GM12878 (cell line): ENCODE measurements at regions not wholly inside any gene's neighbourhood (a gene's known extent, or its start where the extent isn't known, plus 50 kb on each side); places are given as distances from the start of the nearest gene placed in this dataset.

Source experiments
- ATAC-seq: fragments of 200-7000 bp; cut with Tn5 transposase; 3 replicates; pipeline ENCODE4 v1.9.1; 2020; ENCODE audit warnings: mild to moderate bottlenecking, moderate library complexity
- BruUV-seq: library from RNA; stranded (reverse); fragments of 400-500 nt; replicated peaks from 2 replicates; lab custom pipeline; 2021; lab: Mats Ljungman, UMichigan
- CTCF ChIA-PET: fragments of 300-600 bp; sonication (Branson Sonifier 250); formaldehyde crosslinking; extraction: SDS; loops from one replicate; lab custom pipeline; 2021; ENCODE audit warnings: inconsistent platforms; lab: Yijun Ruan, JAX
- POLR2A ChIA-PET: fragments of 350-600 bp; formaldehyde crosslinking; extraction: SDS; loops from one replicate; lab custom pipeline; 2021; ENCODE audit warnings: inconsistent platforms; lab: Charles Lee
- RAD21 ChIA-PET: fragments of 300-600 bp; sonication (Branson Sonifier 250); formaldehyde crosslinking; loops from one replicate; lab custom pipeline; 2023; ENCODE audit warnings: antibody characterized with exemption; ENCODE audit not compliant: unreplicated experiment; lab: Charles Lee
- SMC1A ChIA-PET: fragments of 300-600 bp; sonication (Branson Sonifier 250); formaldehyde crosslinking; loops from one replicate; lab custom pipeline; 2023; ENCODE audit not compliant: unreplicated experiment, uncharacterized antibody; lab: Charles Lee
- DNase-seq: peaks from one replicate; pipeline ENCODE4 v3.0.0-alpha.2; 2011; ENCODE audit warnings: low read depth, low spot score
- FAIRE-seq: peaks from 3 replicates; lab custom pipeline; 2011; peaks lifted over from hg19 to GRCh38; lab: Jason Lieb, UNC
- H2AFZ ChIP-seq: 2 replicates; pipeline ENCODE4 v1.6.0; 2011; ENCODE audit warnings: low read depth, low read length, control low read depth; ENCODE audit not compliant: control insufficient read depth
- H3K27ac ChIP-seq: 2 replicates; pipeline ENCODE4 v1.5.1; 2011; ENCODE audit warnings: control low read depth; ENCODE audit not compliant: control insufficient read depth, insufficient read depth
- H3K27me3 ChIP-seq, 2 experiments: replicated peaks in 1 of 2; 2 replicates each; pipeline versions ENCODE4 v1.6.0 to v1.6.1; 2011; ENCODE audit warnings: low read length in 1 of 2; ENCODE audit not compliant: control insufficient read depth in 2 of 2, insufficient read depth in 2 of 2
- H3K36me3 ChIP-seq, 2 experiments: 2 replicates each; pipeline ENCODE4 v1.5.1; 2011; ENCODE audit warnings: low read length in 1 of 2; ENCODE audit not compliant: control insufficient read depth in 2 of 2, insufficient read depth in 2 of 2
- H3K4me1 ChIP-seq: 2 replicates; pipeline ENCODE4 v1.6.1; 2011; ENCODE audit warnings: mild to moderate bottlenecking, low read length, moderate library complexity, mixed read lengths; ENCODE audit not compliant: control insufficient read depth, insufficient read depth
- H3K4me2 ChIP-seq: 2 replicates; pipeline ENCODE4 v1.6.0; 2011; ENCODE audit warnings: control low read depth; ENCODE audit not compliant: control insufficient read depth, insufficient read depth
- H3K4me3 ChIP-seq: fragments of 200-600 bp; sonication (generic); 2 replicates; pipeline ENCODE4 v1.5.1; 2016
- H3K79me2 ChIP-seq: 2 replicates; pipeline ENCODE4 v1.6.0; 2011; ENCODE audit warnings: low read length; ENCODE audit not compliant: control insufficient read depth, insufficient read depth
- H3K9ac ChIP-seq: 2 replicates; pipeline ENCODE4 v1.8.0; 2011; ENCODE audit warnings: low read length, control low read depth, mixed read lengths; ENCODE audit not compliant: control insufficient read depth, insufficient read depth
- H3K9me3 ChIP-seq: replicated peaks from 3 replicates; pipeline ENCODE4 v1.5.1; 2011; ENCODE audit warnings: mild to moderate bottlenecking, low read length; ENCODE audit not compliant: control insufficient read depth, insufficient read depth
- H4K20me1 ChIP-seq: 2 replicates; pipeline ENCODE4 v1.6.0; 2011; ENCODE audit not compliant: control insufficient read depth, insufficient read depth
- FOS ChIP-seq: IDR thresholded peaks from 3 replicates; pipeline ENCODE4 v1.6.1; 2011; ENCODE audit warnings: borderline replicate concordance; ENCODE audit not compliant: insufficient read length; ENCODE audit errors: extremely low read depth
- FOXK2 ChIP-seq: fragments of 450-650 bp; IDR thresholded peaks from 2 replicates; pipeline ENCODE4 v1.6.1; 2017; ENCODE audit warnings: mild to moderate bottlenecking, moderate library complexity
- HDAC6 ChIP-seq: fragments of 200-600 bp; sonication (generic); IDR thresholded peaks from one replicate; pipeline ENCODE4 v1.8.0; 2017; ENCODE audit warnings: antibody characterized with exemption; ENCODE audit not compliant: unreplicated experiment
- IKZF1 ChIP-seq: fragments of 450-650 bp; conservative IDR thresholded peaks from 2 replicates; pipeline ENCODE4 v1.6.1; 2017; ENCODE audit warnings: antibody characterized with exemption, mild to moderate bottlenecking
- PAX5 ChIP-seq: IDR thresholded peaks from 2 replicates; pipeline ENCODE4 v1.6.1; 2011; ENCODE audit warnings: low read depth, low read length, borderline replicate concordance
- STAT1 ChIP-seq: fragments of 450-650 bp; conservative IDR thresholded peaks from 2 replicates; pipeline ENCODE4 v1.6.1; 2014; ENCODE audit warnings: antibody characterized with exemption, mild to moderate bottlenecking
- TBL1XR1 ChIP-seq: IDR thresholded peaks from 2 replicates; pipeline ENCODE4 v1.6.1; 2012; ENCODE audit warnings: low read depth, low read length, improper control_type of control experiment
- WGBS: methylation state at CpG from one replicate; pipeline ENCODE4 v1.1.6; 2016; ENCODE audit warnings: low lambda C conversion rate; ENCODE audit not compliant: insufficient replicate concordance, insufficient coverage; ENCODE audit errors: missing lambda C conversion rate; 5-methylcytosine and 5-hydroxymethylcytosine counted together
- in situ Hi-C: fragments of 300-500 bp; cut with MboI; formaldehyde crosslinking; loops from 9 replicates; pipeline ENCODE4 v1.14.3; 2018; ENCODE audit warnings: mixed read lengths
- intact Hi-C: fragments of 100-400 bp; cut with micrococcal nuclease; formaldehyde crosslinking; loops from one replicate; pipeline ENCODE4 v1.14.2; 2022; ENCODE audit not compliant: unreplicated experiment
- TF ChIP-seq, protein P1 (sequence below): fragments of 150-350 bp; IDR thresholded peaks from 2 replicates; pipeline ENCODE4 v1.6.1; 2014; ENCODE audit warnings: mild to moderate bottlenecking, low read depth, low read length
- TF ChIP-seq, protein P2 (sequence below): IDR thresholded peaks from 2 replicates; pipeline ENCODE4 v1.6.1; 2012; ENCODE audit warnings: low read length, inconsistent platforms
- TF ChIP-seq, protein P3 (sequence below): fragments of 450-650 bp; IDR thresholded peaks from 2 replicates; pipeline ENCODE4 v1.6.1; 2014; ENCODE audit warnings: mild to moderate bottlenecking
- TF ChIP-seq, protein P4 (sequence below): fragments of 450-650 bp; IDR thresholded peaks from 2 replicates; pipeline ENCODE4 v1.6.1; 2017; ENCODE audit warnings: mild to moderate bottlenecking, moderate library complexity

DNA sequence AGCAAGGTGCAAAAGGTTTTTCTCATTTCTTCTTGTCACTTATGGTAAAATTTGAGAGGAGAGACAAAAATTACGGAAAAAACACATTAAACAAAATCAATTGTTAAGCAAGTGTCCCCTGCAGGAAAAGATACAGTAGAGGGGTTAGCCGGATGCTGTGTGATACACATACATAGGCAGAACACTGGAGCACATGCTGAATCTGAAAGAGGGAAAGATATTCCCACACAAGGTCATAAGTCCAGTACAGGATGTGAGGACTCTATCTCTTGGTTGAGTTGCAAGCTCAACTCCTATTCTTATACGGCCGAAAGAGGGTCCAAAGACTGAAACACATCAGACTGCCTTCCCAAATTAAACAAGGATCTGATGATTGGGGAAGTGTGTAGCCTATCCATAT is 427.5 kb upstream of the NUDT12 start:
- TF ChIP-seq, protein P1, sequence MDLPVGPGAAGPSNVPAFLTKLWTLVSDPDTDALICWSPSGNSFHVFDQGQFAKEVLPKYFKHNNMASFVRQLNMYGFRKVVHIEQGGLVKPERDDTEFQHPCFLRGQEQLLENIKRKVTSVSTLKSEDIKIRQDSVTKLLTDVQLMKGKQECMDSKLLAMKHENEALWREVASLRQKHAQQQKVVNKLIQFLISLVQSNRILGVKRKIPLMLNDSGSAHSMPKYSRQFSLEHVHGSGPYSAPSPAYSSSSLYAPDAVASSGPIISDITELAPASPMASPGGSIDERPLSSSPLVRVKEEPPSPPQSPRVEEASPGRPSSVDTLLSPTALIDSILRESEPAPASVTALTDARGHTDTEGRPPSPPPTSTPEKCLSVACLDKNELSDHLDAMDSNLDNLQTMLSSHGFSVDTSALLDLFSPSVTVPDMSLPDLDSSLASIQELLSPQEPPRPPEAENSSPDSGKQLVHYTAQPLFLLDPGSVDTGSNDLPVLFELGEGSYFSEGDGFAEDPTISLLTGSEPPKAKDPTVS, result no peak
- TF ChIP-seq TBL1XR1 (no peak), STAT1 (no peak), PAX5 (no peak), FOXK2 (no peak)
- TF ChIP-seq, all 136 proteins: peak for 0
- POLR2A ChIA-PET, result no interaction called here
- no TSS peak for BruUV-seq
- CTCF ChIA-PET, result interaction anchor here (1.2 kb wide), 1 partner anchor 161 kb away, joined by 3 read pairs; no protein-coding TSS in a partner anchor
- no peaks in the 10 kb centered on the region for H3K79me2 ChIP-seq
- RAD21 ChIA-PET, result no interaction called here
- intact Hi-C loops, result no loop called here
- SMC1A ChIA-PET, result no interaction called here
- in situ Hi-C loops, result no loop called here
- H3K4me1 ChIP-seq, result no peaks in the 10 kb centered on the region
- H3K36me3 ChIP-seq, result no peaks in the 10 kb centered on the region
- no peak overlapping the region for H3K4me2 ChIP-seq
- FAIRE-seq (no peak), ATAC-seq (no peak), DNase-seq (no peak)
- H3K9ac ChIP-seq, result no peak overlapping the region
- H3K4me3 ChIP-seq, result no peak overlapping the region
- H4K20me1 ChIP-seq, result no peaks in the 10 kb centered on the region
- no peaks in the 10 kb centered on the region for H3K9me3 ChIP-seq
- no peaks in the 10 kb centered on the region for H3K27me3 ChIP-seq
- no peak overlapping the region for H3K27ac ChIP-seq
- WGBS, result 53% methylated on average over 4 of the region's 4 CpGs
- no peak overlapping the region for H2AFZ ChIP-seq

DNA sequence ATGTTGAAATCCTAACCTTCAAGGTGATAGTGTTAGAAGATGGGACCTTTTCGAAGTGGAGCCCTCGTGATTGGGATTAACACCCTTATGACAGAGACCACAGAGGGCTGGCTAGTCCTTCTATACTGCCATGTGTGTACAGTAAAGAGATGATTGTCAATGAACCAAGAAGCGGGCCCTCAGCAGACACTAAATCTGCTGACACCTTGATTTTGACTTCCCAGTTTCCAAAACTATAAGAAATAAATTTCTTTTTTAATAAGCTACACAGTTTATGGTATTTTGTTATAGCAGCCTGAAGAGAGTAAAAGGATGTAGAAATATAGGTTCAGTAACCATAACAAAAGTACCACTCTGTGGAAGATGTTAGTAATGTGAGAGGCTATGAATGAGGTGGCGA is 419.0 kb upstream of the NUDT12 start:
- intact Hi-C loops, result no loop called here
- in situ Hi-C loops, result no loop called here
- ChIA-PET POLR2A (no interaction called here), CTCF (no interaction called here), SMC1A (no interaction called here), RAD21 (no interaction called here)
- Histone ChIP-seq H3K27ac (no peak overlapping the region), H2AFZ (no peak overlapping the region), H3K4me2 (no peak overlapping the region), H4K20me1 (no peaks in the 10 kb centered on the region), H3K9me3 (no peaks in the 10 kb centered on the region), H3K4me1 (no peaks in the 10 kb centered on the region), H3K79me2 (no peaks in the 10 kb centered on the region), H3K27me3 (no peaks in the 10 kb centered on the region), H3K4me3 (no peak overlapping the region), H3K9ac (no peak overlapping the region), H3K36me3 (no peaks in the 10 kb centered on the region)
- BruUV-seq, result no TSS peak
- DNase-seq, result no peak
- ATAC-seq, result no peak
- no peak for FAIRE-seq
- WGBS, result 13% methylated on average over 4 of the region's 4 CpGs
- TF ChIP-seq, protein P2, sequence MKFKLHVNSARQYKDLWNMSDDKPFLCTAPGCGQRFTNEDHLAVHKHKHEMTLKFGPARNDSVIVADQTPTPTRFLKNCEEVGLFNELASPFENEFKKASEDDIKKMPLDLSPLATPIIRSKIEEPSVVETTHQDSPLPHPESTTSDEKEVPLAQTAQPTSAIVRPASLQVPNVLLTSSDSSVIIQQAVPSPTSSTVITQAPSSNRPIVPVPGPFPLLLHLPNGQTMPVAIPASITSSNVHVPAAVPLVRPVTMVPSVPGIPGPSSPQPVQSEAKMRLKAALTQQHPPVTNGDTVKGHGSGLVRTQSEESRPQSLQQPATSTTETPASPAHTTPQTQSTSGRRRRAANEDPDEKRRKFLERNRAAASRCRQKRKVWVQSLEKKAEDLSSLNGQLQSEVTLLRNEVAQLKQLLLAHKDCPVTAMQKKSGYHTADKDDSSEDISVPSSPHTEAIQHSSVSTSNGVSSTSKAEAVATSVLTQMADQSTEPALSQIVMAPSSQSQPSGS, result no peak
- TF ChIP-seq FOS (no peak), IKZF1 (no peak), HDAC6 (no peak)
- TF ChIP-seq, protein P3, sequence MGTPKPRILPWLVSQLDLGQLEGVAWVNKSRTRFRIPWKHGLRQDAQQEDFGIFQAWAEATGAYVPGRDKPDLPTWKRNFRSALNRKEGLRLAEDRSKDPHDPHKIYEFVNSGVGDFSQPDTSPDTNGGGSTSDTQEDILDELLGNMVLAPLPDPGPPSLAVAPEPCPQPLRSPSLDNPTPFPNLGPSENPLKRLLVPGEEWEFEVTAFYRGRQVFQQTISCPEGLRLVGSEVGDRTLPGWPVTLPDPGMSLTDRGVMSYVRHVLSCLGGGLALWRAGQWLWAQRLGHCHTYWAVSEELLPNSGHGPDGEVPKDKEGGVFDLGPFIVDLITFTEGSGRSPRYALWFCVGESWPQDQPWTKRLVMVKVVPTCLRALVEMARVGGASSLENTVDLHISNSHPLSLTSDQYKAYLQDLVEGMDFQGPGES, result no peak
- TF ChIP-seq, protein P4, sequence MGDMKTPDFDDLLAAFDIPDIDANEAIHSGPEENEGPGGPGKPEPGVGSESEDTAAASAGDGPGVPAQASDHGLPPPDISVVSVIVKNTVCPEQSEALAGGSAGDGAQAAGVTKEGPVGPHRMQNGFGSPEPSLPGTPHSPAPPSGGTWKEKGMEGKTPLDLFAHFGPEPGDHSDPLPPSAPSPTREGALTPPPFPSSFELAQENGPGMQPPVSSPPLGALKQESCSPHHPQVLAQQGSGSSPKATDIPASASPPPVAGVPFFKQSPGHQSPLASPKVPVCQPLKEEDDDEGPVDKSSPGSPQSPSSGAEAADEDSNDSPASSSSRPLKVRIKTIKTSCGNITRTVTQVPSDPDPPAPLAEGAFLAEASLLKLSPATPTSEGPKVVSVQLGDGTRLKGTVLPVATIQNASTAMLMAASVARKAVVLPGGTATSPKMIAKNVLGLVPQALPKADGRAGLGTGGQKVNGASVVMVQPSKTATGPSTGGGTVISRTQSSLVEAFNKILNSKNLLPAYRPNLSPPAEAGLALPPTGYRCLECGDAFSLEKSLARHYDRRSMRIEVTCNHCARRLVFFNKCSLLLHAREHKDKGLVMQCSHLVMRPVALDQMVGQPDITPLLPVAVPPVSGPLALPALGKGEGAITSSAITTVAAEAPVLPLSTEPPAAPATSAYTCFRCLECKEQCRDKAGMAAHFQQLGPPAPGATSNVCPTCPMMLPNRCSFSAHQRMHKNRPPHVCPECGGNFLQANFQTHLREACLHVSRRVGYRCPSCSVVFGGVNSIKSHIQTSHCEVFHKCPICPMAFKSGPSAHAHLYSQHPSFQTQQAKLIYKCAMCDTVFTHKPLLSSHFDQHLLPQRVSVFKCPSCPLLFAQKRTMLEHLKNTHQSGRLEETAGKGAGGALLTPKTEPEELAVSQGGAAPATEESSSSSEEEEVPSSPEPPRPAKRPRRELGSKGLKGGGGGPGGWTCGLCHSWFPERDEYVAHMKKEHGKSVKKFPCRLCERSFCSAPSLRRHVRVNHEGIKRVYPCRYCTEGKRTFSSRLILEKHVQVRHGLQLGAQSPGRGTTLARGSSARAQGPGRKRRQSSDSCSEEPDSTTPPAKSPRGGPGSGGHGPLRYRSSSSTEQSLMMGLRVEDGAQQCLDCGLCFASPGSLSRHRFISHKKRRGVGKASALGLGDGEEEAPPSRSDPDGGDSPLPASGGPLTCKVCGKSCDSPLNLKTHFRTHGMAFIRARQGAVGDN, result no peak
